IMR-90 (cell line): ENCODE measurements at regions not wholly inside any gene's neighbourhood (a gene's known extent, or its start where the extent isn't known, plus 50 kb on each side); places are given as distances from the start of the nearest gene placed in this dataset.

ENCODE experiments used
- BHLHE40 ChIP-seq: fragments of 150-350 bp; IDR thresholded peaks from 2 replicates; pipeline ENCODE4 v1.6.1; 2016; ENCODE audit warnings: mild to moderate bottlenecking, low read depth, low read length
- POLR2A ChIP-seq: IDR thresholded peaks from 2 replicates; pipeline ENCODE4 v1.6.1; 2012; ENCODE audit warnings: mild to moderate bottlenecking, low read depth, low read length
- TF ChIP-seq, protein P1 (sequence below): conservative IDR thresholded peaks from 2 replicates; pipeline ENCODE4 v1.5.1; 2012; ENCODE audit warnings: mild to moderate bottlenecking, low read depth, low read length, improper control_type of control experiment

DNA sequence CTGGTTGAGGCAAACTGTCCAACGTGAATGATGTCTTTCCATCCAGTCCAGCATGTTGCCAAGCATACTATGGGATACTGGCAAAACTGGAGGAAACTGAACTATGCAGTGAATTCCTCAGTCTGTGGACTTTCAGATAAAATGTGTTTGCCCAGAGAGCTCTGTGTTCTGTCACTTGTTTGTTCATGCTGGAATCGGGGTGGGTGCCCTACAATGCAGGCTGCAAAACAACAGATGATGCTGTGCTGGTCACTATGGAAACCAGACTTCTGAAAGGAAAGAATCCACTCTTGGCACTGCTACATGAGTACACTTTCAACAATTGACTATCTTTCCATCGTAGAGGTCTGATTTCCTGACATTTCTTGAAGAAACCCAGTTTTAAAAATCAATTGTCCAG, 272.5 kb upstream of the ARHGEF26 start:
- TF ChIP-seq, protein P1, sequence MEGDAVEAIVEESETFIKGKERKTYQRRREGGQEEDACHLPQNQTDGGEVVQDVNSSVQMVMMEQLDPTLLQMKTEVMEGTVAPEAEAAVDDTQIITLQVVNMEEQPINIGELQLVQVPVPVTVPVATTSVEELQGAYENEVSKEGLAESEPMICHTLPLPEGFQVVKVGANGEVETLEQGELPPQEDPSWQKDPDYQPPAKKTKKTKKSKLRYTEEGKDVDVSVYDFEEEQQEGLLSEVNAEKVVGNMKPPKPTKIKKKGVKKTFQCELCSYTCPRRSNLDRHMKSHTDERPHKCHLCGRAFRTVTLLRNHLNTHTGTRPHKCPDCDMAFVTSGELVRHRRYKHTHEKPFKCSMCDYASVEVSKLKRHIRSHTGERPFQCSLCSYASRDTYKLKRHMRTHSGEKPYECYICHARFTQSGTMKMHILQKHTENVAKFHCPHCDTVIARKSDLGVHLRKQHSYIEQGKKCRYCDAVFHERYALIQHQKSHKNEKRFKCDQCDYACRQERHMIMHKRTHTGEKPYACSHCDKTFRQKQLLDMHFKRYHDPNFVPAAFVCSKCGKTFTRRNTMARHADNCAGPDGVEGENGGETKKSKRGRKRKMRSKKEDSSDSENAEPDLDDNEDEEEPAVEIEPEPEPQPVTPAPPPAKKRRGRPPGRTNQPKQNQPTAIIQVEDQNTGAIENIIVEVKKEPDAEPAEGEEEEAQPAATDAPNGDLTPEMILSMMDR, result no peak
- TF ChIP-seq POLR2A (no peak), BHLHE40 (no peak)
